H1 (cell line): ENCODE measurements at regions not wholly inside any gene's neighbourhood (a gene's known extent, or its start where the extent isn't known, plus 50 kb on each side); places are given as distances from the start of the nearest gene placed in this dataset.

Source experiments
- CTCF ChIA-PET: fragments of 300-600 bp; sonication (Branson Sonifier 250); formaldehyde crosslinking; loops from one replicate; lab custom pipeline; 2021; ENCODE audit not compliant: partially characterized antibody; lab: Charles Lee
- POLR2A ChIA-PET: fragments of 300-600 bp; sonication (Branson Sonifier 250); formaldehyde crosslinking; loops from one replicate; lab custom pipeline; 2021; ENCODE audit warnings: inconsistent platforms; ENCODE audit not compliant: partially characterized antibody; lab: Charles Lee
- DNase-seq, 2 experiments: peaks; one replicate each; pipeline versions ENCODE4 v3.0.0 to v3.0.0-alpha.2; 2010 to 2022; ENCODE audit warnings: low spot score in 2 of 2, low read depth in 1 of 2, mixed read lengths in 1 of 2
- FAIRE-seq: peaks from 2 replicates; lab custom pipeline; 2011; peaks lifted over from hg19 to GRCh38; lab: Jason Lieb, UNC
- H2AFZ ChIP-seq: 2 replicates; pipeline ENCODE4 v1.8.1; 2012; ENCODE audit warnings: low read length, inconsistent platforms
- H2AK5ac ChIP-seq: 2 replicates; pipeline ENCODE4 v1.6.1; 2013; ENCODE audit warnings: low read depth, low read length
- H2BK120ac ChIP-seq: replicated peaks from 2 replicates; pipeline ENCODE3; 2013; ENCODE audit warnings: low read depth, low read length, inconsistent platforms
- H2BK12ac ChIP-seq: 2 replicates; pipeline ENCODE4 v1.6.1; 2013; ENCODE audit warnings: low read depth, low read length
- H2BK15ac ChIP-seq: 2 replicates; pipeline ENCODE4 v1.6.1; 2013; ENCODE audit warnings: low read length
- H2BK20ac ChIP-seq: 2 replicates; pipeline ENCODE4 v1.6.1; 2013; ENCODE audit warnings: low read length
- H2BK5ac ChIP-seq: 2 replicates; pipeline ENCODE4 v1.6.1; 2013; ENCODE audit warnings: low read depth, low read length
- H3K14ac ChIP-seq: 2 replicates; pipeline ENCODE4 v1.6.1; 2013; ENCODE audit warnings: inconsistent platforms; ENCODE audit not compliant: insufficient read length
- H3K18ac ChIP-seq: 2 replicates; pipeline ENCODE4 v1.6.1; 2013; ENCODE audit warnings: low read length; ENCODE audit errors: extremely low read depth
- H3K23ac ChIP-seq: 2 replicates; pipeline ENCODE4 v1.6.1; 2013; ENCODE audit warnings: inconsistent platforms; ENCODE audit not compliant: insufficient read length
- H3K23me2 ChIP-seq: 2 replicates; pipeline ENCODE4 v1.6.1; 2013; ENCODE audit warnings: low read depth, low read length
- H3K27ac ChIP-seq: 2 replicates; pipeline ENCODE4 v1.6.1; 2011; ENCODE audit warnings: low read depth, low read length, inconsistent platforms
- H3K27me3 ChIP-seq, 4 experiments: replicated peaks in 1 of 4; 1 replicate in 1 of 4; 2 replicates in 3 of 4; pipeline versions ENCODE4 v1.6.1 to v1.8.1; 2011 to 2013; ENCODE audit warnings: low read length in 3 of 4, mild to moderate bottlenecking in 3 of 4, inconsistent platforms in 2 of 4, mixed read lengths in 2 of 4, moderate library complexity in 1 of 4; ENCODE audit not compliant: control insufficient read depth in 3 of 4, insufficient read depth in 3 of 4; ENCODE audit errors: extremely low read depth in 1 of 4
- H3K36me3 ChIP-seq, 4 experiments: 2 replicates each; pipeline versions ENCODE4 v1.6.1 to v1.8.1; 2011 to 2013; ENCODE audit warnings: mild to moderate bottlenecking in 4 of 4, low read length in 3 of 4, moderate library complexity in 2 of 4, control low read depth in 1 of 4, inconsistent platforms in 1 of 4; ENCODE audit not compliant: insufficient read depth in 4 of 4, control insufficient read depth in 2 of 4
- H3K4ac ChIP-seq: replicated peaks from 2 replicates; pipeline ENCODE3; 2013; ENCODE audit warnings: low read length, low read depth, mixed read lengths, inconsistent platforms; ENCODE audit not compliant: insufficient read length
- H3K4me1 ChIP-seq, 4 experiments: replicated peaks in 1 of 4; 1 replicate in 1 of 4; 2 replicates in 3 of 4; pipeline versions ENCODE4 v1.6.1 to v1.8.1; 2011 to 2013; ENCODE audit warnings: low read length in 3 of 4, inconsistent platforms in 2 of 4, mixed read lengths in 1 of 4; ENCODE audit not compliant: insufficient read depth in 4 of 4, control insufficient read depth in 3 of 4
- H3K4me2 ChIP-seq, 2 experiments: 2 replicates each; pipeline versions ENCODE4 v1.6.1 to v1.8.1; 2011 to 2013; ENCODE audit warnings: low read depth in 2 of 2, low read length in 2 of 2, control low read depth in 1 of 2, inconsistent platforms in 1 of 2, mild to moderate bottlenecking in 1 of 2; ENCODE audit not compliant: insufficient read depth in 1 of 2
- H3K4me3 ChIP-seq, 4 experiments: fragments of 200-600, 300-600 bp in 1 of 4; sonication (generic), shearing (Covaris generic), sonication (Bioruptor Twin) in 1 of 4; 2 replicates each; pipeline versions ENCODE4 v1.5.1 to v1.8.1; 2011 to 2016; ENCODE audit warnings: low read length in 4 of 4, low read depth in 3 of 4, control low read depth in 2 of 4, inconsistent platforms in 2 of 4, mild to moderate bottlenecking in 2 of 4, mixed read lengths in 1 of 4, moderate library complexity in 1 of 4; ENCODE audit not compliant: insufficient read depth in 2 of 4; ENCODE audit errors: extremely low read depth in 1 of 4
- H3K56ac ChIP-seq: replicated peaks from 2 replicates; pipeline ENCODE3; 2013; ENCODE audit warnings: low read depth, mild to moderate bottlenecking, mixed read lengths, low read length, inconsistent platforms; ENCODE audit not compliant: insufficient read length
- H3K79me1 ChIP-seq: 2 replicates; pipeline ENCODE4 v1.6.1; 2013; ENCODE audit warnings: low read depth, low read length, control low read depth
- H3K79me2 ChIP-seq, 2 experiments: 2 replicates each; pipeline versions ENCODE4 v1.6.1 to v1.8.1; 2012 to 2013; ENCODE audit warnings: low read length in 2 of 2, mild to moderate bottlenecking in 2 of 2, inconsistent platforms in 1 of 2; ENCODE audit not compliant: insufficient read depth in 2 of 2, control insufficient read depth in 1 of 2
- H3K9ac ChIP-seq, 4 experiments: replicated peaks in 1 of 4; 1 replicate in 1 of 4; 2 replicates in 3 of 4; pipeline versions ENCODE4 v1.6.1 to v1.8.1; 2011 to 2013; ENCODE audit warnings: low read depth in 3 of 4, low read length in 3 of 4, control low read depth in 2 of 4, mild to moderate bottlenecking in 2 of 4, moderate library complexity in 2 of 4, inconsistent platforms in 1 of 4; ENCODE audit errors: extremely low read depth in 1 of 4
- H3K9me3 ChIP-seq, 2 experiments: 2 replicates each; pipeline versions ENCODE4 v1.6.1 to v1.8.1; 2012 to 2013; ENCODE audit warnings: mild to moderate bottlenecking in 2 of 2, moderate library complexity in 2 of 2, control low read depth in 1 of 2, inconsistent platforms in 1 of 2, low read depth in 1 of 2, low read length in 1 of 2, mixed read lengths in 1 of 2; ENCODE audit not compliant: insufficient read depth in 2 of 2
- H4K20me1 ChIP-seq, 2 experiments: replicated peaks in 1 of 2; 2 replicates each; pipeline versions ENCODE3 to v1.8.1; 2011 to 2013; ENCODE audit warnings: inconsistent platforms in 2 of 2, low read length in 2 of 2, mild to moderate bottlenecking in 1 of 2; ENCODE audit not compliant: insufficient read depth in 2 of 2, control insufficient read depth in 1 of 2
- H4K5ac ChIP-seq: 2 replicates; pipeline ENCODE4 v1.6.1; 2013; ENCODE audit warnings: low read length, low read depth, mixed read lengths, inconsistent platforms; ENCODE audit not compliant: insufficient read length
- H4K8ac ChIP-seq: 2 replicates; pipeline ENCODE4 v1.8.0; 2013; ENCODE audit warnings: mild to moderate bottlenecking, moderate library complexity, low read length, inconsistent platforms; ENCODE audit not compliant: insufficient read depth; ENCODE audit errors: extremely low read depth
- H4K91ac ChIP-seq: replicated peaks from 2 replicates; pipeline ENCODE3; 2013; ENCODE audit warnings: low read length, mixed read lengths, inconsistent platforms; ENCODE audit not compliant: insufficient read length
- BCL11A ChIP-seq, 2 experiments: IDR thresholded peaks; one replicate each; pipeline ENCODE4 v1.6.1; 2011; ENCODE audit warnings: low read depth in 2 of 2, low read length in 2 of 2, mild to moderate bottlenecking in 2 of 2
- CHD2 ChIP-seq: IDR thresholded peaks from 2 replicates; pipeline ENCODE4 v1.6.1; 2012; ENCODE audit warnings: low read length, improper control_type of control experiment
- JUN ChIP-seq: IDR thresholded peaks from 2 replicates; pipeline ENCODE4 v1.6.1; 2011; ENCODE audit warnings: low read depth, mild to moderate bottlenecking, improper control_type of control experiment, low read length
- WGBS, 2 experiments: shearing (Covaris generic) in 1 of 2; methylation state at CpG; one replicate each; pipeline versions ENCODE4 v1.1.6 to v1.1.7; 2013 to 2015; ENCODE audit warnings: low lambda C conversion rate in 2 of 2, mixed read lengths in 2 of 2, inconsistent platforms in 1 of 2, low coverage in 1 of 2, missing lambda C conversion rate in 1 of 2; ENCODE audit not compliant: insufficient replicate concordance in 2 of 2, insufficient coverage in 1 of 2, insufficient read length in 1 of 2; ENCODE audit errors: extremely low coverage in 1 of 2, missing lambda C conversion rate in 1 of 2; 5-methylcytosine and 5-hydroxymethylcytosine counted together

- Histone ChIP-seq H3K27ac (no peak overlapping the region), H3K9ac (no peak overlapping the region), H3K56ac (no peak overlapping the region), H2AK5ac (no peak overlapping the region), H3K4me2 (no peak overlapping the region), H3K23ac (no peak overlapping the region), H2BK20ac (no peak overlapping the region), H4K8ac (no peak overlapping the region), H2AFZ (no peak overlapping the region), H3K4me3 (no peak overlapping the region), H4K5ac (no peak overlapping the region), H3K14ac (no peak overlapping the region), H3K27me3 (peaks cover 0 to 6% (median 2%) of the 10 kb centered on the region in 4 experiments; a peak in 2 of 7 replicates), H2BK120ac (no peak overlapping the region), H2BK15ac (no peak overlapping the region), H3K79me2 (no peaks in the 10 kb centered on the region), H4K91ac (no peak overlapping the region), H2BK12ac (no peak overlapping the region), H3K36me3 (no peaks in the 10 kb centered on the region), H3K4me1 (no peaks in the 10 kb centered on the region; a peak in 1 of 7 replicates), H3K4ac (no peak overlapping the region), H4K20me1 (no peaks in the 10 kb centered on the region), H2BK5ac (no peak overlapping the region), H3K23me2 (peaks cover 9% of the 10 kb centered on the region; the same call in 1 of the 2 replicates), H3K18ac (no peak overlapping the region), H3K9me3 (peaks cover 3 to 8% of the 10 kb centered on the region in 2 experiments; a peak in 3 of 4 replicates), H3K79me1 (no peaks in the 10 kb centered on the region)
- FAIRE-seq (no peak), DNase-seq (no peak)
- POLR2A ChIA-PET = no interaction called here
- 91% methylated on average over 5 of the region's 5 CpGs; no CpG with 5 or more reads in 1 of the 2 experiments for WGBS, 2 experiments
- CTCF ChIA-PET = interaction anchor here (1.5 kb wide), 1 partner anchor 129 kb away, joined by 5 read pairs; no protein-coding TSS in a partner anchor
- no peak for TF ChIP-seq JUN
- no peak for TF ChIP-seq BCL11A (IDR thresholded peaks at IDR 0.05; ENCODE audit: low read depth in 2 of 2, low read length in 2 of 2)
- TF ChIP-seq CHD2 = no peak
Measured at GRCh38 chr22:47654922-47655491, 892.6 kb downstream of the TBC1D22A start.
